ENCODE measurements at regions not wholly inside any gene's neighbourhood (a gene's known extent, or its start where the extent isn't known, plus 50 kb on each side); places are given as distances from the start of the nearest gene placed in this dataset.

- 87% methylated on average over 1 of the region's 1 CpG for WGBS
- Histone ChIP-seq H3K4me1 (ENCODE audit: control insufficient read depth in 2 of 2, insufficient read depth in 2 of 2, low read length in 2 of 2) (no peaks in the 10 kb centered on the region), H3K27ac (ENCODE audit: low read depth in 1 of 2, low read length in 1 of 2) (no peak overlapping the region), H3K4me3 (ENCODE audit: low read length in 2 of 2) (no peak overlapping the region), H3K9me3 (ENCODE audit: control insufficient read depth in 2 of 2, insufficient read depth in 1 of 2, low read length in 1 of 2) (no peaks in the 10 kb centered on the region), H3K27me3 (ENCODE audit: control insufficient read depth in 2 of 2, insufficient read depth in 1 of 2, low read length in 1 of 2) (no peaks in the 10 kb centered on the region), H3K36me3 (ENCODE audit: control insufficient read depth in 2 of 2, insufficient read depth in 2 of 2, low read length in 1 of 2) (no peaks in the 10 kb centered on the region)
- peak in 1 of 9 donors; percentile 0 for DNase-seq (ENCODE audit: low read depth in 6 of 9, low spot score in 9 of 9)
Observed at GRCh38 chr4:10196191-10196590, 79.6 kb upstream of the WDR1 start.

GRCh38 chr4:10192331-10192730 is 75.7 kb upstream of the WDR1 start:
- H3K27me3 ChIP-seq (ENCODE audit: control insufficient read depth in 2 of 2, insufficient read depth in 1 of 2, low read length in 1 of 2), result no peaks in the 10 kb centered on the region
- 43% methylated on average over 3 of the region's 3 CpGs for WGBS
- no peaks in the 10 kb centered on the region for H3K36me3 ChIP-seq (ENCODE audit: control insufficient read depth in 2 of 2, insufficient read depth in 2 of 2, low read length in 1 of 2)
- H3K9me3 ChIP-seq (ENCODE audit: control insufficient read depth in 2 of 2, insufficient read depth in 1 of 2, low read length in 1 of 2), result no peaks in the 10 kb centered on the region
- H3K4me3 ChIP-seq (ENCODE audit: low read length in 2 of 2), result no peak overlapping the region
- no peak for DNase-seq (ENCODE audit: low read depth in 6 of 9, low spot score in 9 of 9)
- H3K4me1 ChIP-seq (ENCODE audit: control insufficient read depth in 2 of 2, insufficient read depth in 2 of 2, low read length in 2 of 2), result no peaks in the 10 kb centered on the region
- H3K27ac ChIP-seq (ENCODE audit: low read depth in 1 of 2, low read length in 1 of 2), result no peak overlapping the region

GRCh38 chr4:10188400-10189004 is 71.9 kb upstream of the WDR1 start:
- no peak for DNase-seq (ENCODE audit: low read depth in 6 of 9, low spot score in 9 of 9)
- H3K4me3 ChIP-seq (ENCODE audit: low read length in 2 of 2), result no peak overlapping the region
- no peaks in the 10 kb centered on the region for H3K4me1 ChIP-seq (ENCODE audit: control insufficient read depth in 2 of 2, insufficient read depth in 2 of 2, low read length in 2 of 2)
- H3K36me3 ChIP-seq (ENCODE audit: control insufficient read depth in 2 of 2, insufficient read depth in 2 of 2, low read length in 1 of 2), result no peaks in the 10 kb centered on the region
- H3K27me3 ChIP-seq (ENCODE audit: control insufficient read depth in 2 of 2, insufficient read depth in 1 of 2, low read length in 1 of 2), result no peaks in the 10 kb centered on the region
- WGBS, result 96% methylated on average over 2 of the region's 2 CpGs
- H3K27ac ChIP-seq (ENCODE audit: low read depth in 1 of 2, low read length in 1 of 2), result no peak overlapping the region
- H3K9me3 ChIP-seq (ENCODE audit: control insufficient read depth in 2 of 2, insufficient read depth in 1 of 2, low read length in 1 of 2), result no peaks in the 10 kb centered on the region

- H3K9me3 ChIP-seq (ENCODE audit: control insufficient read depth in 2 of 2, insufficient read depth in 1 of 2, low read length in 1 of 2), result no peaks in the 10 kb centered on the region
- H3K27ac ChIP-seq (ENCODE audit: low read depth in 1 of 2, low read length in 1 of 2), result no peak overlapping the region
- no peaks in the 10 kb centered on the region for H3K4me1 ChIP-seq (ENCODE audit: control insufficient read depth in 2 of 2, insufficient read depth in 2 of 2, low read length in 2 of 2)
- 65% methylated on average over 3 of the region's 3 CpGs for WGBS
- H3K27me3 ChIP-seq (ENCODE audit: control insufficient read depth in 2 of 2, insufficient read depth in 1 of 2, low read length in 1 of 2), result no peaks in the 10 kb centered on the region
- H3K36me3 ChIP-seq (ENCODE audit: control insufficient read depth in 2 of 2, insufficient read depth in 2 of 2, low read length in 1 of 2), result no peaks in the 10 kb centered on the region
- DNase-seq (ENCODE audit: low read depth in 6 of 9, low spot score in 9 of 9), result no peak
- no peak overlapping the region for H3K4me3 ChIP-seq (ENCODE audit: low read length in 2 of 2)
Observed at GRCh38 chr4:10186228-10187214, 69.9 kb upstream of the WDR1 start.

GRCh38 chr4:10185518-10186227 is 69.1 kb upstream of the WDR1 start:
- H3K27me3 ChIP-seq (ENCODE audit: control insufficient read depth in 2 of 2, insufficient read depth in 1 of 2, low read length in 1 of 2), result no peaks in the 10 kb centered on the region
- no peak overlapping the region for H3K4me3 ChIP-seq (ENCODE audit: low read length in 2 of 2)
- 92% methylated on average over 5 of the region's 5 CpGs for WGBS
- no peak overlapping the region for H3K27ac ChIP-seq (ENCODE audit: low read depth in 1 of 2, low read length in 1 of 2)
- H3K9me3 ChIP-seq (ENCODE audit: control insufficient read depth in 2 of 2, insufficient read depth in 1 of 2, low read length in 1 of 2), result no peaks in the 10 kb centered on the region
- no peaks in the 10 kb centered on the region for H3K4me1 ChIP-seq (ENCODE audit: control insufficient read depth in 2 of 2, insufficient read depth in 2 of 2, low read length in 2 of 2)
- no peak for DNase-seq (ENCODE audit: low read depth in 6 of 9, low spot score in 9 of 9)
- no peaks in the 10 kb centered on the region for H3K36me3 ChIP-seq (ENCODE audit: control insufficient read depth in 2 of 2, insufficient read depth in 2 of 2, low read length in 1 of 2)

GRCh38 chr4:10184501-10184938 is 67.9 kb upstream of the WDR1 start:
- DNase-seq (ENCODE audit: low read depth in 6 of 9, low spot score in 9 of 9), result no peak

GRCh38 chr4:10184041-10184440 is 67.4 kb upstream of the WDR1 start:
- Histone ChIP-seq H3K4me1 (ENCODE audit: control insufficient read depth in 2 of 2, insufficient read depth in 2 of 2, low read length in 2 of 2) (no peaks in the 10 kb centered on the region), H3K9me3 (ENCODE audit: control insufficient read depth in 2 of 2, insufficient read depth in 1 of 2, low read length in 1 of 2) (no peaks in the 10 kb centered on the region), H3K27ac (ENCODE audit: low read depth in 1 of 2, low read length in 1 of 2) (no peak overlapping the region), H3K27me3 (ENCODE audit: control insufficient read depth in 2 of 2, insufficient read depth in 1 of 2, low read length in 1 of 2) (no peaks in the 10 kb centered on the region), H3K36me3 (ENCODE audit: control insufficient read depth in 2 of 2, insufficient read depth in 2 of 2, low read length in 1 of 2) (no peaks in the 10 kb centered on the region), H3K4me3 (ENCODE audit: low read length in 2 of 2) (no peak overlapping the region)
- 46% methylated on average over 5 of the region's 5 CpGs for WGBS
- no peak for DNase-seq (ENCODE audit: low read depth in 6 of 9, low spot score in 9 of 9)

More at GRCh38 chr4:10184501-10184938, 67.9 kb upstream of the WDR1 start:
- Histone ChIP-seq H3K9me3 (ENCODE audit: control insufficient read depth in 2 of 2, insufficient read depth in 1 of 2, low read length in 1 of 2) (no peaks in the 10 kb centered on the region), H3K27me3 (ENCODE audit: control insufficient read depth in 2 of 2, insufficient read depth in 1 of 2, low read length in 1 of 2) (no peaks in the 10 kb centered on the region), H3K4me3 (ENCODE audit: low read length in 2 of 2) (no peak overlapping the region), H3K27ac (ENCODE audit: low read depth in 1 of 2, low read length in 1 of 2) (no peak overlapping the region), H3K36me3 (ENCODE audit: control insufficient read depth in 2 of 2, insufficient read depth in 2 of 2, low read length in 1 of 2) (no peaks in the 10 kb centered on the region), H3K4me1 (ENCODE audit: control insufficient read depth in 2 of 2, insufficient read depth in 2 of 2, low read length in 2 of 2) (no peaks in the 10 kb centered on the region)
- WGBS, result 69% methylated on average over 7 of the region's 7 CpGs

GRCh38 chr4:10183462-10183861 is 66.9 kb upstream of the WDR1 start:
- no peaks in the 10 kb centered on the region for H3K4me1 ChIP-seq (ENCODE audit: control insufficient read depth in 2 of 2, insufficient read depth in 2 of 2, low read length in 2 of 2)
- H3K27me3 ChIP-seq (ENCODE audit: control insufficient read depth in 2 of 2, insufficient read depth in 1 of 2, low read length in 1 of 2), result no peaks in the 10 kb centered on the region
- no peaks in the 10 kb centered on the region for H3K36me3 ChIP-seq (ENCODE audit: control insufficient read depth in 2 of 2, insufficient read depth in 2 of 2, low read length in 1 of 2)
- no peaks in the 10 kb centered on the region for H3K9me3 ChIP-seq (ENCODE audit: control insufficient read depth in 2 of 2, insufficient read depth in 1 of 2, low read length in 1 of 2)
- 14% methylated on average over 1 of the region's 1 CpG for WGBS
- H3K27ac ChIP-seq (ENCODE audit: low read depth in 1 of 2, low read length in 1 of 2), result no peak overlapping the region
- H3K4me3 ChIP-seq (ENCODE audit: low read length in 2 of 2), result no peak overlapping the region
- no peak for DNase-seq (ENCODE audit: low read depth in 6 of 9, low spot score in 9 of 9)

All from thymus (tissue), 11 donors.